IMR-90 (cell line): ENCODE measurements at regions not wholly inside any gene's neighbourhood (a gene's known extent, or its start where the extent isn't known, plus 50 kb on each side); places are given as distances from the start of the nearest gene placed in this dataset.

Experiments used
- ATAC-seq: fragments of 200-7000 bp; cut with Tn5 transposase; 2 replicates; pipeline ENCODE4 v1.9.1; 2020; ENCODE audit warnings: low read depth, mild to moderate bottlenecking, moderate library complexity
- BruUV-seq: library from RNA; stranded (reverse); fragments of 400-500 nt; replicated peaks from 2 replicates; lab custom pipeline; 2021; lab: Mats Ljungman, UMichigan
- CTCF ChIA-PET: fragments of 300-600 bp; formaldehyde crosslinking; extraction: SDS; loops from one replicate; lab custom pipeline; 2021; ENCODE audit warnings: antibody characterized with exemption; lab: Yijun Ruan, JAX
- POLR2A ChIA-PET: fragments of 300-600 bp; sonication (Branson Sonifier 250); formaldehyde crosslinking; loops from one replicate; lab custom pipeline; 2022; ENCODE audit warnings: antibody characterized with exemption; ENCODE audit not compliant: unreplicated experiment; lab: Charles Lee
- DNase-seq: peaks from one replicate; pipeline ENCODE4 v3.0.0; 2013
- H2AFZ ChIP-seq: replicated peaks from 2 replicates; pipeline ENCODE3; 2013; ENCODE audit warnings: low read length, mild to moderate bottlenecking; ENCODE audit not compliant: poor library complexity
- H2AK5ac ChIP-seq: 2 replicates; pipeline ENCODE4 v1.6.1; 2013; ENCODE audit warnings: low read depth, low read length, inconsistent platforms
- H2AK9ac ChIP-seq: replicated peaks from 2 replicates; pipeline ENCODE3; 2013; ENCODE audit warnings: mild to moderate bottlenecking, low read depth, low read length, moderate library complexity; ENCODE audit not compliant: poor library complexity
- H2BK120ac ChIP-seq: 2 replicates; pipeline ENCODE4 v1.6.1; 2013; ENCODE audit warnings: low read depth, low read length, inconsistent platforms
- H2BK15ac ChIP-seq: 3 replicates; pipeline ENCODE4 v1.6.1; 2013; ENCODE audit warnings: low read depth, low read length, inconsistent platforms
- H2BK20ac ChIP-seq: 2 replicates; pipeline ENCODE4 v1.6.1; 2013; ENCODE audit warnings: low read depth, mild to moderate bottlenecking, inconsistent platforms, low read length, moderate library complexity
- H2BK5ac ChIP-seq: 2 replicates; pipeline ENCODE4 v1.6.1; 2013; ENCODE audit warnings: mild to moderate bottlenecking, low read depth, low read length, inconsistent platforms; ENCODE audit not compliant: poor library complexity, severe bottlenecking
- H3K14ac ChIP-seq: replicated peaks from 2 replicates; pipeline ENCODE4 v1.6.1; 2013; ENCODE audit warnings: low read depth, low read length, inconsistent platforms
- H3K18ac ChIP-seq: 2 replicates; pipeline ENCODE4 v1.6.1; 2013; ENCODE audit warnings: low read depth, low read length, control low read depth
- H3K23ac ChIP-seq: 2 replicates; pipeline ENCODE4 v1.6.1; 2013; ENCODE audit warnings: low read depth, low read length, inconsistent platforms
- H3K27ac ChIP-seq: 2 replicates; pipeline ENCODE4 v1.5.1; 2013; ENCODE audit warnings: mild to moderate bottlenecking, control low read depth, low read length; ENCODE audit not compliant: insufficient read depth
- H3K27me3 ChIP-seq: 2 replicates; pipeline ENCODE4 v1.6.1; 2013; ENCODE audit warnings: low read length; ENCODE audit not compliant: control insufficient read depth, insufficient read depth
- H3K36me3 ChIP-seq: 2 replicates; pipeline ENCODE4 v1.6.1; 2013; ENCODE audit warnings: low read length, mixed read lengths; ENCODE audit not compliant: control insufficient read depth, insufficient read depth
- H3K4ac ChIP-seq: 2 replicates; pipeline ENCODE4 v1.6.1; 2013; ENCODE audit warnings: low read depth, low read length, inconsistent platforms
- H3K4me1 ChIP-seq: 2 replicates; pipeline ENCODE4 v1.6.1; 2013; ENCODE audit warnings: low read length, mixed read lengths; ENCODE audit not compliant: control insufficient read depth, insufficient read depth
- H3K4me2 ChIP-seq: 2 replicates; pipeline ENCODE4 v1.6.1; 2013; ENCODE audit warnings: low read depth, mild to moderate bottlenecking, control low read depth, low read length, moderate library complexity
- H3K4me3 ChIP-seq: 2 replicates; pipeline ENCODE4 v1.5.1; 2013; ENCODE audit warnings: low read depth, mild to moderate bottlenecking, control low read depth, low read length, moderate library complexity; ENCODE audit not compliant: insufficient read depth
- H3K56ac ChIP-seq: 2 replicates; pipeline ENCODE4 v1.6.1; 2013; ENCODE audit warnings: low read length, inconsistent platforms; ENCODE audit not compliant: insufficient read depth; ENCODE audit errors: extremely low read depth
- H3K79me1 ChIP-seq, 2 experiments: 2 replicates each; pipeline ENCODE4 v1.6.1; 2013; ENCODE audit warnings: low read length in 2 of 2, inconsistent platforms in 1 of 2, low read depth in 1 of 2
- H3K9ac ChIP-seq: 2 replicates; pipeline ENCODE4 v1.6.1; 2013; ENCODE audit warnings: low read depth, low read length, control low read depth
- H3K9me1 ChIP-seq: 2 replicates; pipeline ENCODE4 v1.6.1; 2013; ENCODE audit warnings: low read length, inconsistent platforms; ENCODE audit not compliant: insufficient read depth
- H3K9me3 ChIP-seq: 2 replicates; pipeline ENCODE4 v1.6.1; 2013; ENCODE audit warnings: low read length; ENCODE audit not compliant: control insufficient read depth, insufficient read depth
- H4K20me1 ChIP-seq: 2 replicates; pipeline ENCODE4 v1.6.1; 2013; ENCODE audit warnings: low read length, inconsistent platforms; ENCODE audit not compliant: insufficient read depth
- H4K5ac ChIP-seq: 2 replicates; pipeline ENCODE4 v1.6.1; 2013; ENCODE audit warnings: mild to moderate bottlenecking, low read depth, low read length, control low read depth
- H4K8ac ChIP-seq, 2 experiments: 2 replicates each; pipeline ENCODE4 v1.6.1; 2013; ENCODE audit warnings: low read depth in 2 of 2, low read length in 2 of 2, control low read depth in 1 of 2, inconsistent platforms in 1 of 2
- H4K91ac ChIP-seq: 2 replicates; pipeline ENCODE4 v1.6.1; 2013; ENCODE audit warnings: low read depth, low read length, inconsistent platforms; ENCODE audit not compliant: insufficient read depth
- BHLHE40 ChIP-seq: fragments of 150-350 bp; IDR thresholded peaks from 2 replicates; pipeline ENCODE4 v1.6.1; 2016; ENCODE audit warnings: mild to moderate bottlenecking, low read depth, low read length
- CEBPB ChIP-seq: IDR thresholded peaks from 2 replicates; pipeline ENCODE4 v1.6.1; 2012; ENCODE audit warnings: low read depth, low read length, improper control_type of control experiment
- CHD1 ChIP-seq: IDR thresholded peaks from 2 replicates; pipeline ENCODE4 v1.6.1; 2012; ENCODE audit warnings: low read depth, low read length, improper control_type of control experiment
- ELK1 ChIP-seq: fragments of 150-350 bp; IDR thresholded peaks from 2 replicates; pipeline ENCODE4 v1.6.1; 2016; ENCODE audit warnings: low read depth, mild to moderate bottlenecking, low read length, moderate library complexity, borderline replicate concordance
- MXI1 ChIP-seq: IDR thresholded peaks from 2 replicates; pipeline ENCODE4 v1.6.1; 2012; ENCODE audit warnings: low read depth, mild to moderate bottlenecking, low read length, moderate library complexity, borderline replicate concordance
- POLR2A ChIP-seq: IDR thresholded peaks from 2 replicates; pipeline ENCODE4 v1.6.1; 2012; ENCODE audit warnings: mild to moderate bottlenecking, low read depth, low read length
- RCOR1 ChIP-seq: IDR thresholded peaks from 2 replicates; pipeline ENCODE4 v1.6.1; 2012; ENCODE audit warnings: mild to moderate bottlenecking, low read length, improper control_type of control experiment; ENCODE audit not compliant: insufficient replicate concordance
- SMC3 ChIP-seq: fragments of 150-350 bp; IDR thresholded peaks from 2 replicates; pipeline ENCODE4 v1.6.1; 2016; ENCODE audit warnings: low read depth, mild to moderate bottlenecking, antibody characterized with exemption, low read length, moderate library complexity
- WGBS, 2 experiments: methylation state at CpG; one replicate each; pipeline versions ENCODE4 v1.1.5 to v1.1.7; 2013; ENCODE audit warnings: missing lambda C conversion rate in 2 of 2; ENCODE audit not compliant: insufficient read length in 1 of 2; ENCODE audit errors: extremely low coverage in 2 of 2; 5-methylcytosine and 5-hydroxymethylcytosine counted together
- dilution Hi-C: fragments of 300-500 bp; cut with HindIII; formaldehyde crosslinking; loops from one replicate; pipeline ENCODE4 v1.14.3; 2018; ENCODE audit warnings: low sequenced_read_pairs; ENCODE audit not compliant: unreplicated experiment
- in situ Hi-C: fragments of 300-500 bp; cut with MboI; formaldehyde crosslinking; loops from 3 replicates; pipeline ENCODE4 v1.14.3; 2019; ENCODE audit warnings: low sequenced_read_pairs, inconsistent platforms, mixed read lengths
- intact Hi-C: fragments of 100-400 bp; cut with micrococcal nuclease; formaldehyde crosslinking; loops from 2 replicates; pipeline ENCODE4 v1.10.0; 2022

- no peak overlapping the region for H2BK15ac ChIP-seq
- H3K27ac ChIP-seq, result no peak overlapping the region
- H2AK5ac ChIP-seq, result no peak overlapping the region
- no peaks in the 10 kb centered on the region for H3K27me3 ChIP-seq
- no peak for ATAC-seq
- no peaks in the 10 kb centered on the region for H3K9me3 ChIP-seq
- no peak overlapping the region for H3K14ac ChIP-seq
- intact Hi-C loops (no loop called here), in situ Hi-C loops (no loop called here), dilution Hi-C loops (no loop called here)
- H4K8ac ChIP-seq, result no peak overlapping the region
- no peak overlapping the region for H2BK120ac ChIP-seq
- no peak overlapping the region for H4K5ac ChIP-seq
- H3K23ac ChIP-seq, result no peak overlapping the region
- no peaks in the 10 kb centered on the region for H3K36me3 ChIP-seq
- no peak overlapping the region for H2BK5ac ChIP-seq
- no CpG with 5 or more reads among the region's 1 CpG for WGBS, 2 experiments
- no peak overlapping the region for H4K91ac ChIP-seq
- no peak overlapping the region for H2AFZ ChIP-seq
- POLR2A ChIA-PET, result no interaction called here
- H3K18ac ChIP-seq, result no peak overlapping the region
- peaks cover 4% of the 10 kb centered on the region for H3K9me1 ChIP-seq
- H3K4me2 ChIP-seq, result no peak overlapping the region
- H4K20me1 ChIP-seq, result no peaks in the 10 kb centered on the region
- no peak overlapping the region for H2AK9ac ChIP-seq
- peaks cover 10% of the 10 kb centered on the region for H3K4me1 ChIP-seq
- CTCF ChIA-PET, result no interaction called here
- DNase-seq, result no peak
- H3K79me1 ChIP-seq, result no peaks in the 10 kb centered on the region
- no peak overlapping the region for H3K56ac ChIP-seq
- no peak overlapping the region for H3K4ac ChIP-seq
- BruUV-seq, result no TSS peak
- H2BK20ac ChIP-seq, result no peak overlapping the region
- no peak overlapping the region for H3K9ac ChIP-seq
- TF ChIP-seq ELK1 (no peak), RCOR1 (no peak), MXI1 (no peak), POLR2A (no peak), CHD1 (no peak), CEBPB (peak; percentile 91), BHLHE40 (no peak), SMC3 (no peak)
- no peak overlapping the region for H3K4me3 ChIP-seq
Measured at GRCh38 chr3:29138171-29138570, 142.7 kb upstream of the RBMS3 start.
